Bronchial epithelial cell (primary cell): ENCODE measurements at regions not wholly inside any gene's neighbourhood (a gene's known extent, or its start where the extent isn't known, plus 50 kb on each side); places are given as distances from the start of the nearest gene placed in this dataset.

Experiments used
- DNase-seq: peaks from one replicate; pipeline ENCODE4 v3.0.0-alpha.2; 2010; ENCODE audit warnings: low read depth
- FAIRE-seq: peaks from 2 replicates; lab custom pipeline; 2011; peaks lifted over from hg19 to GRCh38; lab: Jason Lieb, UNC
- H3K27me3 ChIP-seq: 2 replicates; pipeline ENCODE4 v1.5.1; 2011; ENCODE audit warnings: low read length; ENCODE audit not compliant: control insufficient read depth, insufficient read depth
- H3K36me3 ChIP-seq: 2 replicates; pipeline ENCODE4 v1.5.1; 2011; ENCODE audit warnings: low read length; ENCODE audit not compliant: control insufficient read depth, insufficient read depth
- H3K4me3 ChIP-seq: 2 replicates; pipeline ENCODE4 v1.5.1; 2011; ENCODE audit warnings: mild to moderate bottlenecking, low read depth, low read length, control low read depth
- TF ChIP-seq, protein P1 (sequence below): IDR thresholded peaks from 2 replicates; pipeline ENCODE4 v1.5.1; 2011; ENCODE audit warnings: mild to moderate bottlenecking, moderate library complexity, low read length, control low read depth, inconsistent platforms; ENCODE audit not compliant: insufficient read depth, severe bottlenecking

DNA sequence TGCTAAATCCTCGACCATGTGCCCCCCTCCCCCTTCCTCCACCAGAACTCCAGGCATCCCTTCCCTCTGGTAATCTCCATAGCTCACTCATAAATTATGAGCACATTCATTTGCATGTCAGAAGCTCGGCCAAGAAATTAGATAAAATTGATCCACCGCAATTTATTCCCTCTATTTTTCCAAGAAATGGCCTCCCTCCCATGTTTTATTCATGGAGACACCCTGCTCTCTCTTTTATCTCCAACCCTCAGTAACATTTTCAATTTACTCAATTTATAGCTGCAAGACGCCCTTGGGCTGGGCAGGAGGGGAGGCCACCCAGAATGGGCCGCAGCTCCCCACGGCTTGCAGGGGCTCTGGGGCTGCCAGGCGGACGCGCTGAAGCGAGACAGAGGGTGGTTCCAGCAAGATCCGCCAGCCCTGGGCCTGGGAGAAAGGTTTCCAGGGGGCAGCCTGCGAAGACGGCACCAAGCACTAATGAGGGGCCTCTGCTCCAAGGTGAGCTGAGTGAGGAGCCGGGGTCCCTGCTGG, 54.7 kb upstream of the ZNF423 start:
- TF ChIP-seq, protein P1, sequence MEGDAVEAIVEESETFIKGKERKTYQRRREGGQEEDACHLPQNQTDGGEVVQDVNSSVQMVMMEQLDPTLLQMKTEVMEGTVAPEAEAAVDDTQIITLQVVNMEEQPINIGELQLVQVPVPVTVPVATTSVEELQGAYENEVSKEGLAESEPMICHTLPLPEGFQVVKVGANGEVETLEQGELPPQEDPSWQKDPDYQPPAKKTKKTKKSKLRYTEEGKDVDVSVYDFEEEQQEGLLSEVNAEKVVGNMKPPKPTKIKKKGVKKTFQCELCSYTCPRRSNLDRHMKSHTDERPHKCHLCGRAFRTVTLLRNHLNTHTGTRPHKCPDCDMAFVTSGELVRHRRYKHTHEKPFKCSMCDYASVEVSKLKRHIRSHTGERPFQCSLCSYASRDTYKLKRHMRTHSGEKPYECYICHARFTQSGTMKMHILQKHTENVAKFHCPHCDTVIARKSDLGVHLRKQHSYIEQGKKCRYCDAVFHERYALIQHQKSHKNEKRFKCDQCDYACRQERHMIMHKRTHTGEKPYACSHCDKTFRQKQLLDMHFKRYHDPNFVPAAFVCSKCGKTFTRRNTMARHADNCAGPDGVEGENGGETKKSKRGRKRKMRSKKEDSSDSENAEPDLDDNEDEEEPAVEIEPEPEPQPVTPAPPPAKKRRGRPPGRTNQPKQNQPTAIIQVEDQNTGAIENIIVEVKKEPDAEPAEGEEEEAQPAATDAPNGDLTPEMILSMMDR, result no peak
- no peak overlapping the region for H3K4me3 ChIP-seq
- H3K27me3 ChIP-seq, result no peaks in the 10 kb centered on the region
- no peaks in the 10 kb centered on the region for H3K36me3 ChIP-seq
- no peak for DNase-seq
- FAIRE-seq, result no peak

DNA sequence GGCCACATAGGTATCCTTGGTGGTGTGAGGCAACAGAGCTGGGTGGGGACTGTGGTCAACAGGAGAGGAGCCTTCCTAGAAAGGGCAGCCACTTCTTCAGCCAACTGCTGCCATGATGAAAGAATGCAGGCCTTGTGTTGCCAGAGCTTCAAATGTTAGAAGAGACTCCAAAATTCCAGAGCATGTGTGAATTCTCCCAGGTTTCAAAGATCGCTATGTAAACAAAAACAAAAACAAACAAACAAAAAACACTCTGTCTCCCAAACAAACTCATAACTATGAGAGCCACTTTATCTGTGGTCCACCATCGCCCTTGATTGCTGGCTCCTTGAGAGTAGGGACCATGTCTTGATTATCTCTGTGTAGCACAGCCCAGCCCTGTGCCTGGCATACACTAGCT, 55.5 kb upstream of the ZNF423 start:
- TF ChIP-seq, protein P1, result no peak
- Histone ChIP-seq H3K36me3 (no peaks in the 10 kb centered on the region), H3K4me3 (no peak overlapping the region), H3K27me3 (no peaks in the 10 kb centered on the region)
- no peak for DNase-seq
- no peak for FAIRE-seq

DNA sequence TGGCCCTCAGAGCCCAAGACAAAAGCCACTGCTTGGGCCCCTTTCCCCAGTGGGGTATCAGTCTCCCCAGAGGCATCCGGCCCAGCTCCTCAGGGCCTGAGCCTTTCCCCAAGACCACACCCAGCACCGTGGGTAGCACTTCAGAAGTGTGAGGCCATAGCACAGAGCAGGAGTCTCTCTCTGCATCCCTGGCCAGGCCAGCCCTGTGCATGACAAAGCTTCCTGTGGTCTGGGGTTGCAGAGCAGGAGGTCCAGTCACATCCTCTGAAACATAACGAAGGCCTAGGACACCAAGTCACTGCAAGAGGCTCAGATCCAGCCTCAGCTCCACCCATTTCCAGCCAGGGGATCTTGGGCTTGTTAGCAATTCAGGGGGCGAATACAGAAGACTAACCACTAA, 56.8 kb upstream of the ZNF423 start:
- TF ChIP-seq, protein P1, result no peak
- H3K27me3 ChIP-seq, result no peaks in the 10 kb centered on the region
- H3K4me3 ChIP-seq, result no peak overlapping the region
- DNase-seq (no peak), FAIRE-seq (no peak)
- H3K36me3 ChIP-seq, result no peaks in the 10 kb centered on the region

DNA sequence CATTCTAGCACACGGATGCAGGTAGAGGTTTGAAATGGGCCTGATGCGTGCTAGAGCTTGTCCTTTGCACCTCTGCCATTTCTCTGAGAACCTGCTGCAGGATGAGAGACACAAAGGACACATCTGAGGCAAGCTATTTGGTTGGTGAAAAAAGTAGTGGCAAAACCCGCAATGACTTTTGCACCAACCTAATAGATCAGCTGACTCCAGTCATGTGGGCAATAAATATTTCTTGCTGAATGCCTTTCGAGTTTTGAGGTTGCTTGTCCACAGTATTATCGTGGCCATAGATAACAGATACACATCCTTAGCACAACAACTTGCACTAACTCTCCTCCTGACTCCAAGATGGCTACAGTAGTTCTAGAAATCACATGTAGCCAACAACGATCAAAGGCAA, 57.8 kb upstream of the ZNF423 start:
- DNase-seq (no peak), FAIRE-seq (peak; percentile 68)
- H3K27me3 ChIP-seq, result no peaks in the 10 kb centered on the region
- H3K36me3 ChIP-seq, result no peaks in the 10 kb centered on the region
- TF ChIP-seq, protein P1, result no peak
- no peak overlapping the region for H3K4me3 ChIP-seq

DNA sequence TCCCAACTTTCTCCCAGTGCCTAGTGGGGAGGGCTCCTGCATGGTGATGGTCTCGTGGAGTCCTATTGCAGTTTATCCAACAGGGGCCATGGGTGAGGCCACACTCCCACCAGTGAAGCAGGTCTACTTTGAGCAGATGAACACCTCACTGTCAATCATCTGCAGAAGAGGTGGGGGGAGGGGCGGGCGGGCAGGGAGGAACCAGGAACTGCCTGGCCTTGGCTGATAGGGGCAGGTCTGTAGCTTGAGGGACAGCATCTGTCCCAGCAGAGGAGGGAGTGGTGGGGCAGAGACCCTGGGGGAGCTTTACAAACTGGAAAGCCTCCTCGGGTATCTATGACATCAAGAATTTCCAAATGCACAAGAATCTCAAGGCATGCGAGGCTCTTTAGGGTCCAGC, 58.7 kb upstream of the ZNF423 start:
- Histone ChIP-seq H3K36me3 (no peaks in the 10 kb centered on the region), H3K27me3 (no peaks in the 10 kb centered on the region), H3K4me3 (no peak overlapping the region)
- DNase-seq (no peak), FAIRE-seq (no peak)
- TF ChIP-seq, protein P1, result no peak

DNA sequence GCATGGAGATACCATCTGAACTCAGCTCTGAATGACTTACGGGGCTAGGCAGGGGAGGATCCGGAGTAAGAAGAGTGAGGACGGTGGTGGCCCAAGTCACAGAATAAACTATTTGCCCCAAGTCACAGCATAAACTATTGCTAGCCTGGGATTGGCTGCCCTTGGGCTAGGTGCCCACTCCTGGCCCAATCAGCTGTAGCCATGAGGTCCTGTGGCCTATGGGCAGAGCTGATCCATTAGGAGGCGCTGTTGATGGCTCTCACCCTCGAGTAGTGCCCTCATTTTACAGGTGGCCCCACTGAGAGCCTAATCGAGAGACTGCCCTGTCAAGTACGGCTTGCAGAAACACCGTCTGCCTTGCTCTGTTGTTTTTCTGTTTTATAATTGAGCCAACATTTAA, 62.3 kb upstream of the ZNF423 start:
- FAIRE-seq, result no peak
- no peak for DNase-seq
- no peaks in the 10 kb centered on the region for H3K36me3 ChIP-seq
- H3K4me3 ChIP-seq, result no peak overlapping the region
- no peaks in the 10 kb centered on the region for H3K27me3 ChIP-seq
- TF ChIP-seq, protein P1, result no peak
